ENCODE measurements at regions not wholly inside any gene's neighbourhood (a gene's known extent, or its start where the extent isn't known, plus 50 kb on each side); places are given as distances from the start of the nearest gene placed in this dataset.
A peak's percentile ranks its signal among the peaks of the same experiment; 100 is the strongest.

GRCh38 chr1:81242103-81242502 lies 558.6 kb upstream of the ADGRL2 start:
- no peak for TF ChIP-seq ZNF274 (IDR thresholded peaks at IDR 0.05; ENCODE audit: low read depth, low read length)
- no peak overlapping the region for H3K4me3 ChIP-seq (ENCODE audit: low read length)

GRCh38 chr1:81238129-81238528 lies 562.6 kb upstream of the ADGRL2 start:
- no peak for TF ChIP-seq ZNF274 (IDR thresholded peaks at IDR 0.05; ENCODE audit: low read depth, low read length)
- H3K4me3 ChIP-seq (ENCODE audit: low read length), result peak overlapping the region; percentile 41; the same call in 1 of the 2 replicates

- no peak for TF ChIP-seq ZNF274 (IDR thresholded peaks at IDR 0.05; ENCODE audit: low read depth, low read length)
- H3K4me3 ChIP-seq (ENCODE audit: low read length), result peak overlapping the region; percentile 41; the same call in 1 of the 2 replicates
These were observed 563.2 kb upstream of the ADGRL2 start for GRCh38 chr1:81237473-81238089.

GRCh38 chr1:81234237-81234636 lies 566.5 kb upstream of the ADGRL2 start:
- no peak overlapping the region for H3K4me3 ChIP-seq (ENCODE audit: low read length)
- TF ChIP-seq ZNF274 (IDR thresholded peaks at IDR 0.05; ENCODE audit: low read depth, low read length), result no peak

GRCh38 chr1:81233591-81233990 lies 567.1 kb upstream of the ADGRL2 start:
- no peak for TF ChIP-seq ZNF274 (IDR thresholded peaks at IDR 0.05; ENCODE audit: low read depth, low read length)
- no peak overlapping the region for H3K4me3 ChIP-seq (ENCODE audit: low read length)

GRCh38 chr1:81232420-81232819 lies 568.3 kb upstream of the ADGRL2 start:
- no peak for TF ChIP-seq ZNF274 (IDR thresholded peaks at IDR 0.05; ENCODE audit: low read depth, low read length)
- no peak overlapping the region for H3K4me3 ChIP-seq (ENCODE audit: low read length)

GRCh38 chr1:81231729-81232038 lies 569.0 kb upstream of the ADGRL2 start:
- H3K4me3 ChIP-seq (ENCODE audit: low read length), result no peak overlapping the region; the same call in 1 of the 2 replicates
- no peak for TF ChIP-seq ZNF274 (IDR thresholded peaks at IDR 0.05; ENCODE audit: low read depth, low read length)

- TF ChIP-seq ZNF274 (IDR thresholded peaks at IDR 0.05; ENCODE audit: low read depth, low read length), result no peak
- no peak overlapping the region; the same call in 1 of the 2 replicates for H3K4me3 ChIP-seq (ENCODE audit: low read length)
These were observed 569.6 kb upstream of the ADGRL2 start for GRCh38 chr1:81230983-81231728.

GRCh38 chr1:81228926-81229325 lies 571.8 kb upstream of the ADGRL2 start:
- TF ChIP-seq ZNF274 (IDR thresholded peaks at IDR 0.05; ENCODE audit: low read depth, low read length), result no peak
- H3K4me3 ChIP-seq (ENCODE audit: low read length), result no peak overlapping the region

GRCh38 chr1:81226603-81226928 lies 574.2 kb upstream of the ADGRL2 start:
- no peak for TF ChIP-seq ZNF274 (IDR thresholded peaks at IDR 0.05; ENCODE audit: low read depth, low read length)

GRCh38 chr1:81225789-81226602 lies 574.7 kb upstream of the ADGRL2 start:
- H3K4me3 ChIP-seq (ENCODE audit: low read length), result no peak overlapping the region
- no peak for TF ChIP-seq ZNF274 (IDR thresholded peaks at IDR 0.05; ENCODE audit: low read depth, low read length)

More at GRCh38 chr1:81226603-81226928, 574.2 kb upstream of the ADGRL2 start:
- H3K4me3 ChIP-seq (ENCODE audit: low read length), result no peak overlapping the region

GRCh38 chr1:81224222-81224621 lies 576.5 kb upstream of the ADGRL2 start:
- TF ChIP-seq ZNF274 (IDR thresholded peaks at IDR 0.05; ENCODE audit: low read depth, low read length), result no peak
- H3K4me3 ChIP-seq (ENCODE audit: low read length), result no peak overlapping the region

GRCh38 chr1:81221564-81221963 lies 579.2 kb upstream of the ADGRL2 start:
- no peak for TF ChIP-seq ZNF274 (IDR thresholded peaks at IDR 0.05; ENCODE audit: low read depth, low read length)
- H3K4me3 ChIP-seq (ENCODE audit: low read length), result no peak overlapping the region

GRCh38 chr1:81220614-81221071 lies 580.1 kb upstream of the ADGRL2 start:
- no peak for TF ChIP-seq ZNF274 (IDR thresholded peaks at IDR 0.05; ENCODE audit: low read depth, low read length)
- no peak overlapping the region for H3K4me3 ChIP-seq (ENCODE audit: low read length)

- no peak overlapping the region for H3K4me3 ChIP-seq (ENCODE audit: low read length)
- no peak for TF ChIP-seq ZNF274 (IDR thresholded peaks at IDR 0.05; ENCODE audit: low read depth, low read length)
These were observed 583.7 kb upstream of the ADGRL2 start for GRCh38 chr1:81217058-81217457.
